T-helper 2 cell (primary cell): ENCODE measurements at regions not wholly inside any gene's neighbourhood (a gene's known extent, or its start where the extent isn't known, plus 50 kb on each side); places are given as distances from the start of the nearest gene placed in this dataset.

Experiments used
- DNase-seq, 5 experiments: peaks; one replicate each; pipeline versions ENCODE4 v3.0.0 to v3.0.0-alpha.2; 2012 to 2022

- DNase-seq: no peak
Observed at GRCh38 chr14:101196795-101197590, 293.5 kb upstream of the RTL1 start.

- DNase-seq: no peak
Observed at GRCh38 chr14:101197595-101198397, 294.3 kb upstream of the RTL1 start.

- no peak for DNase-seq
Observed at GRCh38 chr14:101198398-101199027, 295.0 kb upstream of the RTL1 start.

GRCh38 chr14:101199028-101199770 lies 295.7 kb upstream of the RTL1 start:
- DNase-seq: no peak

GRCh38 chr14:101200008-101200649 lies 296.6 kb upstream of the RTL1 start:
- DNase-seq: no peak

- DNase-seq: no peak
Observed at GRCh38 chr14:101200650-101201516, 297.4 kb upstream of the RTL1 start.

GRCh38 chr14:101201535-101202151 lies 298.1 kb upstream of the RTL1 start:
- no peak for DNase-seq

GRCh38 chr14:101202627-101203404 lies 299.3 kb upstream of the RTL1 start:
- DNase-seq: no peak

- DNase-seq: no peak
Observed at GRCh38 chr14:101206556-101206955, 303.0 kb upstream of the RTL1 start.

- DNase-seq: no peak
Observed at GRCh38 chr14:101207041-101207440, 303.5 kb upstream of the RTL1 start.

- DNase-seq: no peak
Observed at GRCh38 chr14:101207897-101208296, 304.4 kb upstream of the RTL1 start.

GRCh38 chr14:101209594-101209993 lies 306.1 kb upstream of the RTL1 start:
- no peak for DNase-seq

- DNase-seq: no peak
Observed at GRCh38 chr14:101215266-101215665, 311.7 kb upstream of the RTL1 start.

- no peak for DNase-seq
Observed at GRCh38 chr14:101215927-101216326, 312.4 kb upstream of the RTL1 start.

GRCh38 chr14:101216366-101217079 lies 313.0 kb upstream of the RTL1 start:
- DNase-seq: no peak

- DNase-seq: no peak
Observed at GRCh38 chr14:101217080-101217463, 313.6 kb upstream of the RTL1 start.

- DNase-seq: no peak
Observed at GRCh38 chr14:101217616-101218371, 314.3 kb upstream of the RTL1 start.

GRCh38 chr14:101219896-101220703 lies 316.6 kb upstream of the RTL1 start:
- DNase-seq: no peak
